Coronary artery (tissue), 2 donors: ENCODE measurements at regions not wholly inside any gene's neighbourhood (a gene's known extent, or its start where the extent isn't known, plus 50 kb on each side); places are given as distances from the start of the nearest gene placed in this dataset.
A peak's percentile ranks its signal among the peaks of the same experiment; 100 is the strongest.

Experiments used
- DNase-seq: peaks from one replicate; pipeline ENCODE4 v3.0.0-alpha.2; 2017; ENCODE audit warnings: low spot score
- H3K27ac ChIP-seq, 2 donors: fragments of 200-600 bp; sonication (generic); one replicate each; pipeline ENCODE4 v1.5.1; 2016 to 2019
- H3K4me3 ChIP-seq: fragments of 200-600 bp; sonication (generic); 2 replicates; pipeline ENCODE4 v1.5.1; 2016; ENCODE audit warnings: mild to moderate bottlenecking, moderate library complexity
- TF ChIP-seq, protein P1 (sequence below): fragments of 200-600 bp; sonication (generic); IDR thresholded peaks from one replicate; pipeline ENCODE4 v1.5.1; 2019; ENCODE audit warnings: antibody characterized with exemption

DNA sequence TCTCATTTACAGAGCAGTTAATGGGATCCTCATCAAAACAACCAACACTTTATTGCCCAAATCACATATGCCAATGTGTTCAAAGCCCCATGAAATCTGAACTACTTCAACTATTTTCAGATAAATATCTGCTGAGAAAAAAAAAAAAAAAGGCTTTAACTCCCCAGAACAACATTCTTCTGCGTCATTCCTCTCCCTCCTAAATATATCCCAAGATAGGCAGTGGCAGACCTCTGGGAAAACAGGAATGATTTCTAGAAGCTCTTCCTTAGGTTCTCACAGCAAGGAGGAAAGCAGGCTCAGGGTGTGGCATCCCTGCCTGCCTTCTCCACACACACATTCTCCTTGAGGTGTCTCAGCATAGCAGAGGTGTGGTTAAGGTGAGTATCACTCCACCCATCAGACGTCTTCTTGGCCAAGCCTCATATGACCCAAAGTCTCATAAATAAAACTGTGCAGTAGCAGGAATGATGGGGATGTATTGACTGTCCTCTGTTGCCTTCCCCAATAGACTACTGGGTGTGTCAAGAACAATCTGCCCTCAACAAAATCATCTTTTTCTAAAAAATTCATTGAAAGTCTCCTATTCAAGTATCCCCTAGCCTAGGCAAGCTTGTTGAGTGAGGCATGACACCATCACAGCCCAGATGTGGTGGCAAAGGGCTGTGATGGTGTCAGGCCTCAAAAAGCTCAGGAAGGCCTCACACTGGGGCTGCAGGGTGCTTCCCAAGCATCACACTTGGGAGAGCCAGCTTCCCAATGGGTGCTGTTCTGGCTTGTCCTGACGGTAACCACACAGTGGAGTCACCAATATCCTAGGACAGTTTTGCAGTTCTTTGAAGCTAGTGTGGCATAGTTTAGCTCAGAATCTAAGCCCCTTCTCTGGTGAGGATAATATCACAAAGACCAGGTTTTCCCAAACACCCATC, 135.4 kb upstream of the SOX9 start:
- Histone ChIP-seq H3K4me3 (no peak overlapping the region), H3K27ac (peak overlapping the region in 1 of 2 donors; percentile 54)
- DNase-seq = no peak
- TF ChIP-seq, protein P1, sequence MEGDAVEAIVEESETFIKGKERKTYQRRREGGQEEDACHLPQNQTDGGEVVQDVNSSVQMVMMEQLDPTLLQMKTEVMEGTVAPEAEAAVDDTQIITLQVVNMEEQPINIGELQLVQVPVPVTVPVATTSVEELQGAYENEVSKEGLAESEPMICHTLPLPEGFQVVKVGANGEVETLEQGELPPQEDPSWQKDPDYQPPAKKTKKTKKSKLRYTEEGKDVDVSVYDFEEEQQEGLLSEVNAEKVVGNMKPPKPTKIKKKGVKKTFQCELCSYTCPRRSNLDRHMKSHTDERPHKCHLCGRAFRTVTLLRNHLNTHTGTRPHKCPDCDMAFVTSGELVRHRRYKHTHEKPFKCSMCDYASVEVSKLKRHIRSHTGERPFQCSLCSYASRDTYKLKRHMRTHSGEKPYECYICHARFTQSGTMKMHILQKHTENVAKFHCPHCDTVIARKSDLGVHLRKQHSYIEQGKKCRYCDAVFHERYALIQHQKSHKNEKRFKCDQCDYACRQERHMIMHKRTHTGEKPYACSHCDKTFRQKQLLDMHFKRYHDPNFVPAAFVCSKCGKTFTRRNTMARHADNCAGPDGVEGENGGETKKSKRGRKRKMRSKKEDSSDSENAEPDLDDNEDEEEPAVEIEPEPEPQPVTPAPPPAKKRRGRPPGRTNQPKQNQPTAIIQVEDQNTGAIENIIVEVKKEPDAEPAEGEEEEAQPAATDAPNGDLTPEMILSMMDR = no peak

DNA sequence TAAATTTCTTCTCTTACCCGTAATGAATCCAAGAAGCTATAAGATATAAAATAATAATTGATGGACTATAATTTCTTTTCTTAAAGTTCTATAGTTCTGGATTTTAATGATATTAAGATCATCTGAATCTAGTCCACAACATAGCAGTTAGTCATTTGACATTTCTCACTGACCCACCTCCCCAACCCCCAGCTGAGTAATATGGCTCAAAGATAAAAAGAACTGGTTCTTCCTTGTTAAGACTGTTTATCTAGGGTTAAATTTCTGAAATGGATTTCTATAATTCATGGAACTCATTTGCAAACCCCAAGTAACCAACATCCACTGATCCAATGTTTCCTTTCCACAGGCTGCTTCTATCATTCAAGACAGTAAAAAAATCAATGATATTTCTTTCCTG, 133.9 kb upstream of the SOX9 start:
- no peak overlapping the region for H3K27ac ChIP-seq
- no peak overlapping the region for H3K4me3 ChIP-seq
- DNase-seq = no peak
- TF ChIP-seq, protein P1 = no peak

DNA sequence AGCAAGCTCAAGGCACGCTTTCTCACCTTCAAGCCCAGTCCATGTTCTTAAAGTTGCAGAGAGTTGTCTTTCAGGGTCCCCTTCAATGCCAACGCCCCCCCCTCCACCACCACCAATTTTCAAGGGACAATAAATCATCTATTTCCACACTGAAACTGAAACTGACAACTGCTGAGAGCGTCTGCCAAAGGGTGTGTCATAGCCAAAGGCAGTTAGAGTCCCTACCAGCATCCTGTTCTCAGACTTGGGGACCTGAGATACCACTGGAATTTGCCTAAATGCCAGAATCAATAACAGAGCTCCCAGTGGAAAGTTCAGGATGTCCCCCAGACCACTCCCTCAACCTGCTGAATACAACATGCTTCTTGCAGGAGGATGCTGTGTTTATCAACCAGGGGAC, 133.2 kb upstream of the SOX9 start:
- TF ChIP-seq, protein P1 = no peak
- H3K4me3 ChIP-seq = no peak overlapping the region
- DNase-seq = no peak
- H3K27ac ChIP-seq = no peak overlapping the region

DNA sequence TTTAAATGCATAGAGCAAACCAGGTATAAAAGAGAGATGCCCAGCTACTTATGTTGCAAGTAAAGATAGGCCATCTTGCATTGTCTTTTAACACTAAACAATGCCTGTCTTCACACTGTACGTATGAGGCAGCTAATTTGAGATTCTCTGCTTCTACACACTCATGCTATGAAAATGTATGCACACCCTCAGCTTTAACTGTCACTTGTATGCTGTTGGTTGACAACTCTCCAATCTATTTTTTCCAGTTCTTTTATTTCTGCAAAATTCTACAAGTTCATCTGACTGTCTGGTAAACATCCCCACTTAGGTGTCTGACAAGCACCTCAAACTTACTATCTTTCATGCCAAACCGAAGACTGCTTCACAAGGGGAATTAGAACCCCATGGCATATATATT, 131.7 kb upstream of the SOX9 start:
- no peak overlapping the region for H3K27ac ChIP-seq
- no peak overlapping the region for H3K4me3 ChIP-seq
- no peak for DNase-seq
- TF ChIP-seq, protein P1 = no peak

DNA sequence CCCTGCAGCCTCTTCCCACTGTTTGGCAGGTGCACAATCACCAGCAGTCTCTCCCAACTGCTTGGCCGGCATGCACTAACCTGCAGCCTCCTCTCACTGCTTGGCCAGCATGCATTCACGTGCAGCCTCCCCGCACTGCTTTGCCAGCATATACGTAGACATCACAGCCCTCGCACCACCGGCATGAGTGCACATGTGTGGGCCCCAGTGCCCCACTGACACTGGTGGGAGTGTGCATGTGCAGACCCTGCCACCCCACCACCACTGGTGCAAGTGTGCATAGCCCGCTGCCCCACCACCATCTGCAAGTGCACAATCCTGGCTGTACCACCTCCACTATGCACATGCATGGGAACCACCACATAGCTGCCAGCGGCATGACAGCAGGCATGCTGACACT, 127.5 kb upstream of the SOX9 start:
- Histone ChIP-seq H3K27ac (no peak overlapping the region), H3K4me3 (no peak overlapping the region)
- TF ChIP-seq, protein P1 = no peak
- no peak for DNase-seq

DNA sequence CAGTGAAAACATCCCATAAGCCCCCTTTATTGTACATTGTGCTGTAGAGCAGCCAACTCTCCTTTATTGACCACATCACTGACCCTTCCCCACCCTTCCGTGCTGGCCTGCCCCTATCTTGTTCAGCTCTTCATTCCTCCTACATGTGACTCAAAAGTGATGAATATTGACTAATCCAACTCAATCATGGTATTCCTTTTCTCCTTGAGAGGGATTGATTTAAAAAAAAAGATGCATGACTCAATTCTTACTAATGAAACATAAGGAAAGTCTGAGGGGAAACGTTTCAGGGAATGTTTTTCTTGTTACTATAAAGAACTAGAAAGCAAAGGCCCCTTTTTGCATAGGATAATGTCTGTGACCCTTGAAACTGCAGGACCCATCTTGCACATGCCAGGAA, 125.2 kb upstream of the SOX9 start:
- no peak overlapping the region for H3K4me3 ChIP-seq
- no peak overlapping the region for H3K27ac ChIP-seq
- DNase-seq = no peak
- TF ChIP-seq, protein P1 = no peak

DNA sequence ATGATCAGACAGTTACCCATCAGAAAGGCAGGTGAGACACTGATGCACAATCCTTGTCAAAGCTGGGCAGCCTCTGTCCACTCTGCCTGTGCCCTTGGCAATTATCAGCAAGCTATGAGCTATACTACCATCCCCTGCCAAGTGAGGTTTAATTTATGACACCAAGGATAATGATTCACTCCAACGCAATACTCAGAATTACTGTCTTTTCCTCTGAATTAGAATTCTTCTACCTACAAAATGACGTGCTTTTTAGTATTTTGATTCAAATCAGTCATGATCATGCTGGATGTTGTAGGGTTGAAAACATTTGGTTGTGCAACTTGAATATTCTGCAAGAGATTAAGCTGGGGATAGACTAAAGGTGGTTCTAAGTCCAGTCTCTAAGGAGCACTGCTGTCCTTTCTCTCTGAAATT, 116.8 kb upstream of the SOX9 start:
- TF ChIP-seq, protein P1 = no peak
- no peak overlapping the region for H3K4me3 ChIP-seq
- DNase-seq = no peak
- no peak overlapping the region for H3K27ac ChIP-seq
